NCI-H2227 treated with DMSO at 0.1 percent for 48 hours (cell line): ENCODE measurements at regions not wholly inside any gene's neighbourhood (a gene's known extent, or its start where the extent isn't known, plus 50 kb on each side); places are given as distances from the start of the nearest gene placed in this dataset.

Experiments
- DNase-seq: peaks from one replicate; lab custom pipeline; 2025; lab: John Stamatoyannopoulos, UW

DNA sequence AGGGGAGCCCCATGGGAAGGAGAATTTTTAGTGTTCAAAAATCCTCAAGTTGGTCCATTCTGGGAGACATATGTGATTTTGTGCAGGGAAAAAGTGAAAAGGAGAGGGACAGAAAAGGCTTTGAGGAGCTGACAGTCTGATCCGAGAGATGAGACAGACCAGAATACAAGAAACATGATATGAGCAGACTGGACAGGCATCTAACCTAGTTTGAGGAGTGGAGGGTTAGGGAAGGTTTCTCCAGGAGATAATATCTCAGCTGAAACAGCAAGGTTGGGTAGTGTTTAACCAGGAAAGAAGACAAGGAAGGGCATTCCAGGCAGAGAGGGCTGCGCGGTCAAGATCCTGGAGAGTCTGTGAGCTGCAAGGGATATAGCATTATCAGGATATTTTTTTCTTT lies 101.4 kb upstream of the NCAM1 start:
- DNase-seq: no peak

DNA sequence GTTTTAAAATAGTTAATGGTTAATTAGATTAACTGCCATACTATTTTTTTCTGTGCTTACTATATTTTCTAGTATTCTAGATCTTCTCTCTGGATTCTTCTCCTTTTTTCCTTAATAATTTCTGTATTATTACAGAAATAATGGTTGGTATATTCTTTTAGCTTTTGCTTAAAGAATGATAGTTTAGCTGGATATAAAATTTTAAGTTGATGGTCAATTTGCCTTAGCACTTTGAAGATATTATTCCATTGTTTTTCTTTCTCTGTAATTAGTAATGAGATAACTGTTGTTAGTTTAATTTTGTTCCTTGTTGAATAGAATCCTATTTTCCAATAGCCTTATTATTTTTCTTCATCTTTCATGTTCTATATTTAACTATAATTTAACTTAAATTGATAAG lies 99.9 kb upstream of the NCAM1 start:
- DNase-seq: no peak

DNA sequence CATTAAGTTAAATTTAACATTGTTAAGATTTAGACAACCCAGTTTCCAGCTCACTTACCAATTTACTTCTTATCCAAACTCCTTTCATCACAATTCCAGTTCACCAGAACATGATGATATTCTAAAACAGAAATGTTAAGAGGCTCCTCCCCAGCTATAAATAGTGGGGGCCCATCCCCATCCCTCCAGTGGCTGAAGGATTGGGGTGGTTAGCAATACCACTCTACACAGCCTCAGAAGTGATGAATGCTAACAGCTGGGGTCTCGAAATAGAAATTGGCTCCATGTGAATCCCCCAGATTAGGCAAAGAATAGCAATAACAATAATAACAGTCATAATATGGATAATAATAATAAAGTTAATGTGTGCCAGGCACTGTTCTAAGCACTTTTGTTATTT lies 97.9 kb upstream of the NCAM1 start:
- no peak for DNase-seq

DNA sequence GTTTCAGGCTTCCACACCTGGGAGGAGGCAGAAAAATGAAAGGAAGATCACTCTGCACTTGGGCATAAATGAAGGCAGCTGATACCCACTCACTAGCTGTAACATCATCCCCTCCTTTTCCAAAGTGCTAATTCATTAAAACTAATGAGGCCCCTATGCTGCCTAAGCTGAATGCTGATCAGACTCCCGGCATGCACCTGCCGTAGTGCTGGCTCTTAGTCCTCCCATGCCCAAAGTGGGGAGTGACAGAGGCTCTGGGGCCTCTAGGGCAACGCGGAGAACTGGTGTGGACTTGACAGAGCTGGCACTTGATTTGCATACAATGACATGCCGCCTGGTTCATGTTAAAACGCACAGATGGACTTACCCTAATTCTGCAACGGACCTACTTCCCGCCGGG lies 96.5 kb upstream of the NCAM1 start:
- DNase-seq: no peak

DNA sequence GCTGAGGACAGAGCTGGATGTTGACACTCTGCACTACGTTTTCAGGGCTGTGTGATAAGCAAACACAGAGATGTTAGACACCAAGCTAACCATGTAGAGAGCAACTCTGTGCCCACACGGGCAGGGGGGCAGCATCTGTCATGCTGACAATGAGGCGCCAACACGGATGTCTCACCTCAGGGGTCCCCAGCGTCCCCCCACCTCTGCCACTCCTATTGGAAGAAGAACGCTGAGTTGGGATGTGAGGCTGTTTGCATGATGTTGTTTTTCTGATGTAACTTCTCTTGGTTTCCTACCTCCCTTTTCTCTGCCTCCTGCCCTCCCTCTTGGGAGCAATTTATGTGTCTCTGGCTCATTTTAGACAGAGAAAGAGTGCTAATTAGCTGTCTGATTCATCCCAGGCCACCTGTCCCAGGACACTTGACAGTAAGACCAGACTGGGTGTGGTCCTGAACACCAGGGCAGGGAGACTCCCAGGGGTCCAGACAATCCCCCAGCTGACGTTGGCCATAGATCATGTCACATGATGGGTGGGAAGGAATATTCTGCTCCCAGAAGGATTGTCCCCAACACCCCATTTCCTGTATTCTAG lies 89.2 kb upstream of the NCAM1 start:
- DNase-seq: no peak

DNA sequence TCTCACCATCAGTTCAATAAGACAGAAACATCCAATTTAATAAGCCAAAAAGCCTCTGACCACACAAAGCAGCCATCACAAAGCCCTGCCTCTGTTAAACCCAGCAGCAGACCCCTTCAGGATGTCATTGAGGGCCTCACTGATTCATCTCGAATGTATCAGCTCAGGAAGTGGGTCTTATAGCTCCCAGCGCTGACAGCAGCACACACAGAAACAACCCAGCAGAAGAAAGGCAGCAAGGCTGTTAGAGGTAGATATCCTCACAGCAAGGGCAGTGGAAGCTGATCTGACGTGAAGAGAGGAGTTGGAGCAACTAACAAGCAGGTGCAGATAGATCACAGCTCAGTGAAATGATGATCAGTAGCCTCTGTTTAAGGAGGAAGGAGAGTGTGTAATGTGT lies 86.2 kb upstream of the NCAM1 start:
- no peak for DNase-seq

DNA sequence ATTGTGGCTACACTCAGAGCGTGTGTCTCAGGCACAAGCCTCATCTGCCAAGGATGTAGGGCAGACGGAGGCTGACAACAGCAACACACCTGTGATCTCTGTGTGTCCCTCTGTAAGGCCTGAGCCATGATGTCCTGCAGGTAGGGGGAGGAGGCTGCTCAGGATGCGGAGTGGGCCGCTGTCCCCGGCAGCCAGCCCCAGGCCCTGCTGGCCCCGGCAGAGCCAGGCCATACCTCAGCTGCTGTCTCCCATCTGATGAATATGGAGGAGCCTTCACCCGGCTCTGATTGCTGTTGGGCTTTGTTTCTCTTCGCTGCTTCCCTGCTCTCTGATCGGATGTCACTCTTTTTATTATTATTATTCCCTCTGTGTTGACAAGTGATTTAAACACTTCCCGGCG lies 83.6 kb upstream of the NCAM1 start:
- no peak for DNase-seq

DNA sequence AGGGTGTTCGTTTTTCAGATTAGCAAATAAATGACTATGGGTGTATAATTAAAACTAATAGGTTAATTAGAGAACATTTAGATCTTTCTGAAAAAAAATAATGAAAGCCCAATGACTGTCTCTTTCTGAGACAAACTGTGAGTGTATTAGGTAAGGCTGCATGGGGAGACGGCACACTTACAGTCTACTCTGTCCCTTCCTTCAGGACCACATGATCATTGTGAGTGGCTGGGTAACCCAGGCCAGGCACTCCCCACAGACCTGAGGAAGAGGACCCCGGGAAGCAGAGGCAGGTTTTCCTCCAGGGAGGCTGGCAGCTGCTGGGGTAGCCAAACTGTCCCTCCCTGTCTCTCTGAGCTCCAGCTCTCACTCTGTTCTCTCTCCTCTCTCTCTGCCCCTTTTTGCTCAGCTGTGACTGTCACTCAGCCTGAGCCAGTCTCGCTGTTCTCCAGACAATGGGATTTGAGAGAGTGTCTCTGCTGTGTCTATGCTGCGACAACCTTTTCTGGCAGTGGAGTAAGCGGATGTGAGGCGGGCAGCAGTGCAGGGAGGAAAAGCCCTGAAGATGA lies 83.1 kb upstream of the NCAM1 start:
- DNase-seq: no peak

DNA sequence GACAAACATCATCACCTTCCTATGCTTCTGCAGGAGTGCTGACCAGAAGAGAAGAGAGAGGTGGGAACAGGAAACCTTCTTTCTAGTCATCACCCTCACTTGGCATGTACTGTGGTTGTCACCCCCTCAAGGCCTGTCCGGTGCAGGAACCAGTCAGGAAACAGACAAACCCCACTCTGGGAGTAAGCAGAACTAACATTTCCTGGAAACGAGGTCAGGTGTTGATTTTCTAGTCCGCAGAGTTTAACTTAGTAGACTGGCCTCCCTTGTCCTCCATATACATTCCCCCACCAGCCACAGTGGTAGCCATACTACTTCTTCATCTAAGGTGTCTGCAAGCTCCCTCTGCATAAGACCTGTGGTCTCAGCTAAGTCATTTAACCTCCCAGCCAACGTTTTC lies 80.7 kb upstream of the NCAM1 start:
- DNase-seq: no peak

DNA sequence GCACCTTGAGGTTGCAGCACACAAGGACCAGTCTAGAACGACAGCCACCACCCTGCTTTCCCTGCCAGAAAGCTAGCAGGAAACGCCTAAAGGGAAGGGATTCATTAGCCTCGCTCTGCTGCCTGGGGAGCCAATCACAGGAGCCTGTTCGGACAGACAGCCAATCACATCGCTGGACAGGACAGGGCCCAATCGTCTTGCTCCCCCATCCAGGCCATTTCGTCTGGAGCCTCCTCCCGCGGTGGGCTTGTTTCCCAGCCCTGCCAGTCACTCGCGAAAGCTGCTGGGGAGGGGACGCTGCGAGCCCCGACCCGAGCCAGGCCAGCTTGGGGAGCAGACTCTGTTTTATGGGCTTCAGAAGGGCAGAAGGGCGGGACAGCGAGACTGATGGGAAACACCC lies 79.8 kb upstream of the NCAM1 start:
- DNase-seq: peak; percentile 86

DNA sequence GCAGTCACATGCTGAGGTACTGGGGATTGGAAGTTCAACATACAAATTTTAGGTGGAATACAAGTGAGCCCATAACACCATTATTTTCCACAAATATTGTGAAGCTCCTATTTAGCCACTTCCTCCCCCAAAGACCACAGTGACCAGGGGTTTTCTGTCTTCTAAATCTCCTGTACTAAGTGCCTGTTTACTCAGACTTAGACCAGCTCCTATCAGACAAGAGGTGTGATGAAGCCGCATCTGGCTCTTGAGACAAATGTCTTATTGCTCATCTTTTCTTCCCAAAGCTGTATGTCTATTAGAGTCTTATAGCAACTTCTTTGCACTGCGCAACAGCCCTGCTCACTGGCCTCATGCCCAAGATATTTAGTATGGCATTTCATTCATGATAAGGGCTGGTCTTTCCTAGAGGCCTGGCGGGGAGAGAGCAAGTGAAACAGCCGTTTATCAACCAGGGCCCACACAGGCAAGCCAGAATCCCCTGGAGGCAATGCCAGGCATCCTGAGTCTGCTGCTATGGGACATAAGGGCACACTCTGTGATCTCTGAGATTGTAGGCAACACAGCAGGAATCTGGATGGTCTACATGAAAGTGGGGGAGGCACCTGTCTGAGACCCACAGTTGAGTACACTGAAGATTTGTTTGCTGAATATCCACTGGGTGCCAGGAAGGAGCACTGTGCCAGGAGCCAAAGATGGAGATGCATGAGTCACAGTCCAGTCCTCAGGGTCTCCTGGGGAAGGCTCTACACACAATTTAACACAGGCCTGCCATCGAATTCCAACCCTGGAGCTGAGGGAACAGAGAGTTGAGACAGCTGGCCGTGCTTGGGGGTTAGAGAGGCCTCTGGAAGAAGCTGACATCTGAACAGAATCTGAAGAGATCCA lies 78.5 kb upstream of the NCAM1 start:
- no peak for DNase-seq

DNA sequence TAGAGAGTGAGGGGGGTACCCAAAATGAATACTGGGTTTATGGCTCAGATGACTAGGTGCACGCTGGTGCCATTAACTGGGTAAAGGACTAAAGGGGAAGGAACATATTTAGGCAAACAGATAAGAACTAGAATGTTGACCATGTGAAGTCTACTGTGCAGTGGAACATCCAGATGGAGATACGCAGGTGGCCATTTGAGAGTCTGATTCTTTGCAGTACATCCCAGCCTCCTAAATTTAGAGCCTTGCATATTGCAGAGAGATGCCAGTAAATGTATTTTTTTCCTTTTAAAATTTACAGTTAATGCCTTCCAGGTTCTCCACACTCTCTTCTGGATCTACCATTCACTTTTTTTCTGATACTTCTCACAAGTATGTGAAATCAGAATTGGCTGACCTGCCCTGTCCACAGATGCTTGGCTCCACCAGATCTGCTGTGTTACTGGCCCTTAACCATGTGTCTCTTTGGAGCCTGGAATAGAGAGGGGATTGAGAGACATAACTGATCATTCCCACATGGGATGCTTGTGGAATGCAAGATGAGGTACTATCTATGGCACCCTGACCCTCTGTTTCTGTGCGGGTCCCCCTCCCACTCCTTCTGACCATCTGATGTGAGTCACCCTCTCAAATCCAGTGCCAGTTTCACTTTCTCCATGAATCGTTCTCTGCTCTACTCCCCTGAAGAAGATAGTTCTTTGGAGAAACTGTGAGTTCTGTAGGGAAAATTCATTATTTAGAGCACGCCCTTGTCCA lies 77.0 kb upstream of the NCAM1 start:
- DNase-seq: no peak

DNA sequence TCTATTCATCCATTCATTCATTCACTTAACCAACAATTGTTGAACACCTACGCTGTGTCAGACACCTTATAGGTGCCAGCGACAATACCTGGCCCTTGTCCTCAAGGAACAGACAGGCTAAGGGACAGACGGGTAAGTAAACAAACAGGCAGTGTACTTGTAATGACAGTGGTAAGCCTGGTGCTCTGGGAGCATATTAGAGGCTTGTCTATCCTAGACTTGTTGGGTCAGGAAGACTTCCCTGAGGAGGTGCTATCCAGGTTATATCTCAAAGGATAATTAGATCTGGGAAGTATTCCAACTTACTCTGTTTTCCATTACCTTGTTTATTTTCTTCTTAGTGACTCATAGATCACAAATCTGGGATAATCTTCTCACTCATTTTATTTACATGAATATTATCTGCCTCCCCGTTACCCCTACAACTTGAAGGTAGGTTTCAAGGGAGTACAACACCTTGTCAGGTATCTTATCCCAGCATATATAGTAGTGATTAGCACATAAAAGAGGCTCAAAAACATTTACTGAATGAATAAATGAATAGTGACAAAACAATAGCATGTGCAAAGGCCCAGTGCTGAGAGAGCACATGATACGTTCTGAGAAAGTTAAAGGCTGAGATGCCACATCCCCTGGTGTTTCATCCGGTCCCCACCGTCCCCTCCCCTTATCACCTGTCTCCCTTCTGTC lies 75.3 kb upstream of the NCAM1 start:
- DNase-seq: no peak

DNA sequence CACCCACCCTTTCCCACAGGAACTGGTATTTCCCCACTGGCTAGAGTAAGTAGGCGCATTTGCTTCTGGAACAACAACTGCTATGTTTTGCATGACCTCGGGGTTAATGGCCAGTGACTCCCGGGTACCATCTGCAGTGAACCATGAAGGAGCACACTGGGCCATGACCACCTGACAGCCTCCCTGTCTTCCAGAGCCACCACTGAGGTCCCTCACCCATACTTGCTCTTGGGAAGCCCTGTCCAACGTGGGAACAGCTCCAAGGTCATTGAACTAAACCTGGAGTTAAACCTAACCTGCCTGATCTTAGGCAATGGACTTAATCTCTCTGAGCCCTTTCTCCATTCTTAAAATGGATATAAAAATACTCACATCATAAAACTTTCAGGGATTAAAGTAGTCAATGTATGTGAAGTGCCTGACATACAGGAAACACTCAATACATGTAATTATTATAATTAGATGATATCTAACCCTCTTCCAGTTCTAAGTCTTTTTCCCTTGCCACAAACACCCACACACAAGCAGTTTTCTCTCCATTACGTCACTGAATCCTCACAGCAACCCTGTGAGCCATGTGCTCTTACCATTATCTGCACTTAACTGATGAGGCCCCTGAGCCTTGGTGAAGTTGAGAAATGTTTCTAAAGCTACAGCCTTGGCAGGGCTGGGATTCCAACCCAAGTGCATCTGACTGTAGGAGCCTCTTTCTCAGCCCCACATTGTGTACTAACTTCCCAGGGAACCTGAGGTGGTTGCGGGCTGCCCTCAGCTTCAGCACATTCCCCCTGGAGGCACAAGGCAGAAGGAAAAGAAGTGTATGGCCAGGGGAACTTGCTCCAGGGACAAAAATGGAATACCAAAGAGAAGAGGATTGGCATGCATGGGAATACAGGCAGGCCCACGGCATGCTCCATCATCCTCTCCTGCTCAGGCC lies 74.5 kb upstream of the NCAM1 start:
- peak; percentile 3 for DNase-seq

DNA sequence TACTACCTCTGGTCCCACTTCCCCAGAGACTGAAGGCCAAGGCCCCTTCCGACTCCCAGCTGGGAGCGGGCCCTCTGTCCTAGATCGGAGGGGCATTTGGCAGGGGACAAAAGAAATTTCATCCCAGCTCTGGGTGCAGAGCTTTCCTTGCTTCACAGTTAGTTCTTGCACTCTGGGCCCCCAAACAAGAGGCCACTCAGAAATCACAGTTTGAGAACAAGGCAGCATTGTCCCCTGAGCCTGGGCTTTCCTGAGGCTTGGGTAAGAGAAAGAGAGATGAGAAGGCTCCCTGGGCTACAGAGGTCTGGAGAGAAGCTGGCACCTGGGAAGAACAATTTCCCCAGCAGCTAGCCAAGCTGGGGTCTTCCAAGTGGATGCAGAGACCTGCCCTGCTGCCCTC lies 71.8 kb upstream of the NCAM1 start:
- no peak for DNase-seq

DNA sequence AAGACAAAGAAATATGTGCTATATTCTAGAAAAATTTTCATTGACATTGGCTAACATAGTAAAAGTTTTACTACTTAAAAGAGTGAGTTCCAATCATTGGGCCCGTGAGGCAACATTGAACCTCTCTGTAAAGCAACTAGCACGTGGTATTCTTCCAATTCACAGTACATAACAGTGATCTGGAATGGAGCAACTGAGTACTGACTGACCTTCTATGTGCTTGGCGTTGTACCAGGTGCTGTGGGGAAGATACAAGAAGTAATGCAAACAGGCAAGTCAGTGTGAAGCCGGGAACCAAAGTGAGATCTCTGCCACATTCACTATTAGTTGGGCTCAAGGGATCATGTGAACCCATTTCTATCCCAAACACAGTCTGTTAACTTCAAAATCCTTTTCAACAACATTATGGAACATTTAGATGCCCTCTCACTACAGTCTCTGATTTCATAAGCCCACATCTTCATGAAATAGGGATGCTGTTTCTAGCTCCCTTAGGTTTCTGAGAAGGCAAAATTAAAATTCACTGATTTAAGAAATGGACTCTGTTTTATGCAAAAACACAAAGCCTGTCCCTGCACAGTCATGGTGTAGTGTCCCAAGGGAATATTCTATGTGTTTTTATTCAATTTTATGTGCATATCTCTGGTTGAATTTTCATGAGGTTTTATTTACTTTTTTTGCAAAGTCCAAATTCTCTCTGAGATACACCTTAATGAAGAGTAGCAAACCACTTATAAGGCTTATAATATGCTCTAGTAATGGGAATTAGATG lies 61.8 kb upstream of the NCAM1 start:
- no peak for DNase-seq

DNA sequence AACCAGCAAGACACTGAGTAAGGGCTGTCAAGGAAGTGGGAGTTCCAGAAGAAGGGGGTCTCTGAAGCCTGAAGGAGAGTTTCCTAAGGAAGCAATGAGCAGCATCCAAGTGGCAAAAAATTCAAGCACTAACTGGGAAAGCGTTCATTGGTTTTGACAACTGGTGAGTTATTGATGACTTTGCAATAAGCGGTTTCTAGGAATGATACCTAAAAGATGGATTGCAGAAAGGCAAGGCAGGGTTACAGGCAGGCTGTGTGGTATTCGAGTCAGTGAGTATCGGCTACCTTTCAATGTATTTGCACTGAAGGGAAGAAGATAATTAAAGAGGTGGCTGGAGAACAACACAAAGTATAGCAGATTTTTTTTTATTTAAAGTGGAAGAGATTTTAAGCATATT lies 59.3 kb upstream of the NCAM1 start:
- DNase-seq: no peak

DNA sequence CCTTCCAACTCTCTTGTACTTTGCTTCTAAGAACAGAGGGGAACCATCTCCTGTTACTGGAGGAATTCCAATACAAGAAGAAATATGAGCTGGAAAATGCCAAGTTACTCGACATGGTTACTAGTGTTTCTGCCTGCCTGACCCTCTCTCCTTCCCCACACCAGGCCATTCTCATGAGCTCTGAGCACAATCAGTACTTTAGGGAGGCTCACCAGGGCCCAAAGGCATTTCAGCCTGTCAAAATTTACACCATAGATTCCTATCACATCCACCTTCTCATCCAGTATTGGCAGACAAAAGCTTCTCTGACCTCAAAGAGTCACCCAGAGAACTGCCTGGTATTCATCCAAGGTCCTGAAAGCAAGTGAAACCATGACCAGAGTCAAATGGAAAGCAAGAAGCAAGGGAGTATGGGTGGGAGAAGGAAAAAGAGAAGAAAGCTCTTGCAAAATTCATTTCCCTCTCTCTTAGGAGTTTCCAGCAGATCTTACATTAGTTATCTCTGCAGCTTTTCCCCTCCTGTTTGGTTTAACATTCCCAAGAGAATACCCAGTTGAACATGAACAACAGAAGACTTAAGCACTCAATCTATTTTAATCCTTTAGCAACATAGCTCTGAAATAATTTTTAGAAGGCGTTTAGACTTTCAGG lies 58.7 kb upstream of the NCAM1 start:
- DNase-seq: no peak

DNA sequence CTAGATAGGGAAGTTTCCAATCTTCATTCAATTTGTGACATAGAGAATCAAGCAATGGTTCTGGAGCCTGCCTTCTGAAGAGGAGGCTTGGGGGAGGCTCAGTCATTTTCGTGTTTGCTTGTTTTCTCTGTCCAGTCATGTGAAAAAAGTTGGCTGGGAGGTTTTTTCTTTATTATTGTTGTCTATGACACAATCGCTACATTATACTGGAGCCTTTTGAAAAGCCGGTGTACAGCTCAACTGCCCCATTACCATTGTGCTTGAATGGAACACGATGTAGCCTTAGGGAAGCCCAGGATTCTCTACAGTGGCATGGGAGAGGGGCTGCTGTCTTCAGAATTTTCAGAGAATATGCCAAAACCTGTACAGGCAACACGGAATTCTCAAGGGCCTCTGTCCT lies 57.9 kb upstream of the NCAM1 start:
- DNase-seq: peak; percentile 36

DNA sequence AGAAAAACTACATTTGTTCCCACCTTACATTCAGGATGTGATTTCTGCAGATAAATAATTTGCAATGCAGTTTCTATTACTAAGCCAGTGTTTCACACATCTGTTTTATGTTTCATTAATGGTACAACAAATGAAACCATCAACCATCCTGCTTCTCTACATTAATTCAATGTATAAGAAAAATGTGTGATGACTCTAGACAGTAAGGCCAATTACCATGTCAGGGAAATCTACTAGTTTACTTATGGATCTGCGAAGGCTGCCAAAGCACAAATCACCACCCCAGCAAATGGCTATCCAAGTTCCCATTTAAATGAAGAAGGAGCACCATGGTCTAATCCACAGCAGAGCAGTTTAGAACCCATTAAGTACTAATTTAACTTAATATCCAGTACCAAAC lies 50.1 kb upstream of the NCAM1 start:
- DNase-seq: no peak
